Endodermal cell (in vitro differentiated cells): ENCODE measurements at regions not wholly inside any gene's neighbourhood (a gene's known extent, or its start where the extent isn't known, plus 50 kb on each side); places are given as distances from the start of the nearest gene placed in this dataset.

Experiments used
- DNase-seq: peaks from one replicate; pipeline ENCODE4 v3.0.0-alpha.2; 2017
- H3K27ac ChIP-seq: 2 replicates; pipeline ENCODE4 v1.5.1; 2013; ENCODE audit warnings: mild to moderate bottlenecking, low read depth, low read length, moderate library complexity
- H3K27me3 ChIP-seq: 2 replicates; pipeline ENCODE4 v1.6.1; 2013; ENCODE audit warnings: mild to moderate bottlenecking, low read length, moderate library complexity; ENCODE audit not compliant: insufficient read depth, control insufficient read depth, poor library complexity, severe bottlenecking
- H3K36me3 ChIP-seq: 2 replicates; pipeline ENCODE4 v1.7.0; 2013; ENCODE audit warnings: mild to moderate bottlenecking, low read length, moderate library complexity; ENCODE audit not compliant: control insufficient read depth, insufficient read depth
- H3K4me1 ChIP-seq: one replicate; pipeline ENCODE4 v1.7.0; 2013; ENCODE audit warnings: low read length; ENCODE audit not compliant: control insufficient read depth, insufficient read depth
- H3K4me3 ChIP-seq: 2 replicates; pipeline ENCODE4 v1.5.1; 2013; ENCODE audit warnings: mild to moderate bottlenecking, low read length, moderate library complexity
- H3K9ac ChIP-seq: 2 replicates; pipeline ENCODE4 v1.6.1; 2013; ENCODE audit warnings: mild to moderate bottlenecking, low read length, moderate library complexity; ENCODE audit not compliant: poor library complexity, severe bottlenecking; ENCODE audit errors: extremely low read depth
- H3K9me3 ChIP-seq: 2 replicates; pipeline ENCODE4 v1.6.1; 2013; ENCODE audit warnings: mild to moderate bottlenecking, low read length, moderate library complexity; ENCODE audit not compliant: control insufficient read depth
- H3K27ac Mint-ChIP-seq: 2 replicates; pipeline ENCODE4 v1.8.0; 2020; ENCODE audit warnings: mixed read lengths
- H3K27me3 Mint-ChIP-seq: 2 replicates; pipeline ENCODE4 v1.8.0; 2021; ENCODE audit warnings: mild to moderate bottlenecking, mixed read lengths; ENCODE audit not compliant: insufficient read depth
- H3K36me3 Mint-ChIP-seq: 2 replicates; pipeline ENCODE4 v1.8.0; 2020; ENCODE audit warnings: low read depth, mixed read lengths
- H3K4me1 Mint-ChIP-seq: 2 replicates; pipeline ENCODE4 v1.8.0; 2020; ENCODE audit warnings: mixed read lengths
- H3K4me3 Mint-ChIP-seq: 2 replicates; pipeline ENCODE4 v1.8.0; 2020; ENCODE audit warnings: mild to moderate bottlenecking, moderate library complexity, mixed read lengths
- H3K9me3 Mint-ChIP-seq: 2 replicates; pipeline ENCODE4 v1.8.0; 2020; ENCODE audit warnings: mild to moderate bottlenecking, mixed read lengths
- CTCF ChIP-seq: fragments of 200-600 bp; sonication (generic); conservative IDR thresholded peaks from 2 replicates; pipeline ENCODE4 v1.5.0; 2021; ENCODE audit warnings: antibody characterized with exemption, mild to moderate bottlenecking
- WGBS, 2 experiments: methylation state at CpG; one replicate each; pipeline versions ENCODE4 v1.1.5 to v1.1.7; 2013; ENCODE audit warnings: missing lambda C conversion rate in 2 of 2, mixed read lengths in 1 of 2; ENCODE audit not compliant: insufficient coverage in 1 of 2, insufficient read length in 1 of 2; 5-methylcytosine and 5-hydroxymethylcytosine counted together

- Mint-ChIP-seq H3K4me1 (peaks cover 21% of the 10 kb centered on the region), H3K27ac (peak overlapping the region; percentile 5), H3K4me3 (no peak overlapping the region), H3K36me3 (peaks cover 2% of the 10 kb centered on the region), H3K9me3 (no peaks in the 10 kb centered on the region), H3K27me3 (peaks cover 71% of the 10 kb centered on the region)
- Histone ChIP-seq H3K9me3 (no peaks in the 10 kb centered on the region), H3K4me3 (no peak overlapping the region), H3K36me3 (no peaks in the 10 kb centered on the region), H3K9ac (no peak overlapping the region), H3K4me1 (peaks cover 9% of the 10 kb centered on the region), H3K27me3 (peaks cover 56% of the 10 kb centered on the region), H3K27ac (peak overlapping the region; percentile 71)
- DNase-seq: peak; percentile 84
- WGBS, 2 experiments: 48 to 50% methylated on average over 6 to 12 of the region's 12 CpGs
- no peak for TF ChIP-seq CTCF
Measured at GRCh38 chr12:125208942-125209341, 143.7 kb downstream of the AACS start.

GRCh38 chr12:125210104-125210755 lies 145.0 kb downstream of the AACS start:
- Histone ChIP-seq H3K4me3 (no peak overlapping the region), H3K4me1 (peaks cover 9% of the 10 kb centered on the region), H3K27me3 (peaks cover 69% of the 10 kb centered on the region), H3K9ac (no peak overlapping the region), H3K27ac (no peak overlapping the region), H3K9me3 (no peaks in the 10 kb centered on the region), H3K36me3 (no peaks in the 10 kb centered on the region)
- H3K27ac Mint-ChIP-seq: no peak overlapping the region
- DNase-seq: no peak
- H3K27me3 Mint-ChIP-seq: peaks cover 80% of the 10 kb centered on the region
- 86 to 91% methylated on average over 3 to 8 of the region's 8 CpGs for WGBS, 2 experiments
- H3K4me1 Mint-ChIP-seq: peaks cover 21% of the 10 kb centered on the region
- TF ChIP-seq CTCF: no peak
- H3K9me3 Mint-ChIP-seq: peaks cover 5% of the 10 kb centered on the region
- peaks cover 8% of the 10 kb centered on the region for H3K36me3 Mint-ChIP-seq
- no peak overlapping the region for H3K4me3 Mint-ChIP-seq

- no peak overlapping the region for H3K9ac ChIP-seq
- H3K27me3 ChIP-seq: peaks cover 81% of the 10 kb centered on the region
- peaks cover 9% of the 10 kb centered on the region for H3K4me1 ChIP-seq
- no peak for TF ChIP-seq CTCF
- no peaks in the 10 kb centered on the region for H3K36me3 ChIP-seq
- Mint-ChIP-seq H3K27ac (no peak overlapping the region), H3K4me3 (no peak overlapping the region), H3K27me3 (peaks cover 81% of the 10 kb centered on the region), H3K4me1 (peaks cover 21% of the 10 kb centered on the region), H3K36me3 (peaks cover 9% of the 10 kb centered on the region), H3K9me3 (peaks cover 5% of the 10 kb centered on the region)
- H3K27ac ChIP-seq: no peak overlapping the region
- H3K4me3 ChIP-seq: no peak overlapping the region
- DNase-seq: no peak
- no peaks in the 10 kb centered on the region for H3K9me3 ChIP-seq
- 91 to 95% methylated on average over 4 to 7 of the region's 7 CpGs for WGBS, 2 experiments
Measured at GRCh38 chr12:125211464-125211863, 146.2 kb downstream of the AACS start.
